PC-3 (cell line): ENCODE measurements at regions not wholly inside any gene's neighbourhood (a gene's known extent, or its start where the extent isn't known, plus 50 kb on each side); places are given as distances from the start of the nearest gene placed in this dataset.
A peak's percentile ranks its signal among the peaks of the same experiment; 100 is the strongest.

Experiments
- ATAC-seq: fragments of 200-7000 bp; cut with Tn5 transposase; 2 replicates; pipeline ENCODE4 v1.9.1; 2020; ENCODE audit warnings: mild to moderate bottlenecking, moderate library complexity
- BruUV-seq: library from RNA; stranded (reverse); fragments of 400-500 nt; replicated peaks from 2 replicates; lab custom pipeline; 2021; lab: Mats Ljungman, UMichigan
- CTCF ChIA-PET: fragments of 300-600 bp; sonication (Branson Sonifier 250); formaldehyde crosslinking; loops from one replicate; lab custom pipeline; 2022; ENCODE audit warnings: antibody characterized with exemption; lab: Charles Lee
- POLR2A ChIA-PET: fragments of 300-600 bp; sonication (Branson Sonifier 250); formaldehyde crosslinking; loops from one replicate; lab custom pipeline; 2022; ENCODE audit warnings: antibody characterized with exemption; ENCODE audit not compliant: unreplicated experiment; lab: Charles Lee
- DNase-seq: peaks from one replicate; pipeline ENCODE4 v3.0.0-alpha.2; 2015
- H2AFZ ChIP-seq: fragments of 300-600 bp; sonication (generic); 2 replicates; pipeline ENCODE4 v1.6.0; 2016; ENCODE audit warnings: antibody characterized with exemption, low read length
- H3F3A ChIP-seq: fragments of 300-600 bp; sonication (generic); one replicate; pipeline ENCODE4 v1.6.0; 2017; ENCODE audit warnings: antibody characterized with exemption, low read length, control low read depth, mild to moderate bottlenecking; ENCODE audit not compliant: unreplicated experiment
- H3K27ac ChIP-seq: fragments of 300-600 bp; sonication (generic); 2 replicates; pipeline ENCODE4 v1.5.1; 2016; ENCODE audit warnings: mild to moderate bottlenecking, low read length
- H3K27me3 ChIP-seq: fragments of 300-600 bp; sonication (generic); 2 replicates; pipeline ENCODE4 v1.6.1; 2016; ENCODE audit warnings: low read length, mixed read lengths
- H3K36me3 ChIP-seq: fragments of 300-600 bp; sonication (generic); 2 replicates; pipeline ENCODE4 v1.6.1; 2016; ENCODE audit warnings: low read depth, mixed run types, low read length, mixed read lengths
- H3K4me1 ChIP-seq: fragments of 300-600 bp; sonication (generic); 2 replicates; pipeline ENCODE4 v1.5.1; 2016; ENCODE audit warnings: low read length; ENCODE audit not compliant: insufficient read depth
- H3K4me2 ChIP-seq: fragments of 300-600 bp; sonication (generic); 2 replicates; pipeline ENCODE4 v1.6.0; 2016; ENCODE audit warnings: low read length
- H3K4me3 ChIP-seq: fragments of 300-600 bp; sonication (generic); 2 replicates; pipeline ENCODE4 v1.5.1; 2016; ENCODE audit warnings: mild to moderate bottlenecking, low read length, mixed read lengths
- H3K79me2 ChIP-seq: fragments of 300-600 bp; sonication (generic); 2 replicates; pipeline ENCODE4 v1.6.1; 2017; ENCODE audit warnings: low read length, mixed read lengths
- H3K9ac ChIP-seq: fragments of 300-600 bp; sonication (generic); 2 replicates; pipeline ENCODE4 v1.6.0; 2016; ENCODE audit warnings: mild to moderate bottlenecking, low read length
- H3K9me2 ChIP-seq: fragments of 300-600 bp; sonication (generic); replicated peaks from 2 replicates; pipeline ENCODE4 v1.6.1; 2016; ENCODE audit warnings: mixed run types, low read length, mixed read lengths
- H3K9me3 ChIP-seq: fragments of 300-600 bp; sonication (generic); 2 replicates; pipeline ENCODE4 v1.6.1; 2016; ENCODE audit warnings: low read length, mixed read lengths
- H4K20me1 ChIP-seq: fragments of 300-600 bp; sonication (generic); 2 replicates; pipeline ENCODE4 v1.6.1; 2016; ENCODE audit warnings: low read length, mixed read lengths
- EZH2 ChIP-seq: fragments of 300-600 bp; sonication (generic); IDR thresholded peaks from one replicate; pipeline ENCODE4 v1.6.1; 2017; ENCODE audit warnings: antibody characterized with exemption, mild to moderate bottlenecking, low read length; ENCODE audit not compliant: unreplicated experiment
- EZH2phosphoT487 ChIP-seq: fragments of 300-600 bp; sonication (generic); IDR thresholded peaks from 2 replicates; pipeline ENCODE4 v1.6.1; 2018; ENCODE audit warnings: mild to moderate bottlenecking, antibody characterized with exemption, low read length, borderline replicate concordance
- intact Hi-C: fragments of 100-400 bp; cut with micrococcal nuclease; formaldehyde crosslinking; loops from 2 replicates; pipeline ENCODE4 v1.9.0; 2023
- TF ChIP-seq, protein P1 (sequence below): fragments of 300-600 bp; sonication (generic); conservative IDR thresholded peaks from 2 replicates; pipeline ENCODE4 v1.5.1; 2017; ENCODE audit warnings: antibody characterized with exemption, low read depth, mild to moderate bottlenecking, low read length

DNA sequence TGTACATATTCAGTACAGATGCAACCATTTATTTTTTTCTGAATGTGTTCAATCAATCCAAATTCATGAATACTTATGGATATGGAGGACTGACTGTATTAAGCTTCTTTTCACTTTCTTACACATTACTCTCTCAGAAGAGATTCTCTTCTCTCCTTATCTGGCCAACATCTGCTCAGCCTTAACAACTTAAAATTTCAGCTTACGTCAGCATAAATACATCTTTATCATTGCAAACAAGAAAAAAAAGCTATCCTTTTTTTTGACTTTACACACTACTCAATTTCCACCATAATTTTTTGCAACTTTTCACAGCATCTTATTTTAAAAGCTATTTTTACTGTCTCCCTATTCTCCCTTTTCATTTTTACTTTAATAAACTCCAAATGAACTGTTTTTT, 80.9 kb upstream of the POT1 start:
- Histone ChIP-seq H3K9me2 (no peaks in the 10 kb centered on the region), H3K9ac (no peak overlapping the region), H3K9me3 (no peaks in the 10 kb centered on the region), H3F3A (no peaks in the 10 kb centered on the region), H3K27ac (no peak overlapping the region), H3K27me3 (peaks cover 3% of the 10 kb centered on the region; the same call in 1 of the 2 replicates), H3K4me2 (no peak overlapping the region), H3K36me3 (no peaks in the 10 kb centered on the region), H2AFZ (no peak overlapping the region), H3K4me1 (no peaks in the 10 kb centered on the region), H4K20me1 (no peaks in the 10 kb centered on the region), H3K4me3 (no peak overlapping the region), H3K79me2 (no peaks in the 10 kb centered on the region)
- DNase-seq (no peak), ATAC-seq (no peak)
- intact Hi-C loops = no loop called here
- ChIA-PET CTCF (no interaction called here), POLR2A (no interaction called here)
- no TSS peak for BruUV-seq
- TF ChIP-seq, protein P1, sequence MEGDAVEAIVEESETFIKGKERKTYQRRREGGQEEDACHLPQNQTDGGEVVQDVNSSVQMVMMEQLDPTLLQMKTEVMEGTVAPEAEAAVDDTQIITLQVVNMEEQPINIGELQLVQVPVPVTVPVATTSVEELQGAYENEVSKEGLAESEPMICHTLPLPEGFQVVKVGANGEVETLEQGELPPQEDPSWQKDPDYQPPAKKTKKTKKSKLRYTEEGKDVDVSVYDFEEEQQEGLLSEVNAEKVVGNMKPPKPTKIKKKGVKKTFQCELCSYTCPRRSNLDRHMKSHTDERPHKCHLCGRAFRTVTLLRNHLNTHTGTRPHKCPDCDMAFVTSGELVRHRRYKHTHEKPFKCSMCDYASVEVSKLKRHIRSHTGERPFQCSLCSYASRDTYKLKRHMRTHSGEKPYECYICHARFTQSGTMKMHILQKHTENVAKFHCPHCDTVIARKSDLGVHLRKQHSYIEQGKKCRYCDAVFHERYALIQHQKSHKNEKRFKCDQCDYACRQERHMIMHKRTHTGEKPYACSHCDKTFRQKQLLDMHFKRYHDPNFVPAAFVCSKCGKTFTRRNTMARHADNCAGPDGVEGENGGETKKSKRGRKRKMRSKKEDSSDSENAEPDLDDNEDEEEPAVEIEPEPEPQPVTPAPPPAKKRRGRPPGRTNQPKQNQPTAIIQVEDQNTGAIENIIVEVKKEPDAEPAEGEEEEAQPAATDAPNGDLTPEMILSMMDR = no peak
- TF ChIP-seq EZH2 (no peak), EZH2phosphoT487 (no peak)

DNA sequence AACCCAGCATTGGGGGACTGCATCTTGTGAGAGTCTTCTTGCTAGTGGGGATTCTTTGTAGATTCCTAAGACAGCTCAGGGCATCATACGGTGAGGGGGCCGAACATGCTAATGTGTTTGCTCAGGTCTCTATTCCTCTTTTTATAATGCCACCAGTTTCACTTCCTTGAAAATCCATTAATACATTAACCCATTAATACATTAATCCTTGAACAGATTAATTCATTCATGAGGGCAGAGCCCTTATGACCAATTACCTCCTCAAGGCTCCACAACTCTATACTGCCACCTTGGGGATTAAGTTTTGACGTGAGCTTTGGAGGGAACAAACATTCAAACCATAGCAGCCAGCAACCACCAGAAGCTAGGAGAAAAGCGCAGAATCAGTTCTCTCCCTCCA, 67.2 kb upstream of the POT1 start:
- Histone ChIP-seq H3K4me3 (no peak overlapping the region), H3F3A (no peaks in the 10 kb centered on the region), H4K20me1 (no peaks in the 10 kb centered on the region), H3K27ac (no peak overlapping the region), H3K27me3 (no peaks in the 10 kb centered on the region), H2AFZ (no peak overlapping the region), H3K79me2 (no peaks in the 10 kb centered on the region), H3K36me3 (no peaks in the 10 kb centered on the region), H3K4me1 (peaks cover 14% of the 10 kb centered on the region), H3K9me3 (no peaks in the 10 kb centered on the region), H3K9me2 (no peaks in the 10 kb centered on the region), H3K4me2 (no peak overlapping the region), H3K9ac (no peak overlapping the region)
- no TSS peak for BruUV-seq
- ChIA-PET POLR2A (interaction anchor here (0.6 kb wide), 2 partner anchors 10 to 1322 kb away, joined by 3 read pairs; no protein-coding TSS in a partner anchor), CTCF (no interaction called here)
- peak; percentile 55 for DNase-seq
- intact Hi-C loops = loop anchor here (5.0 kb wide), 1 partner anchor 134 kb away; no protein-coding TSS in a partner anchor
- no peak for TF ChIP-seq EZH2
- TF ChIP-seq, protein P1 = peak; percentile 45; the same call in 1 of the 2 replicates
- ATAC-seq = peak; percentile 53; the same call in 1 of the 2 replicates

DNA sequence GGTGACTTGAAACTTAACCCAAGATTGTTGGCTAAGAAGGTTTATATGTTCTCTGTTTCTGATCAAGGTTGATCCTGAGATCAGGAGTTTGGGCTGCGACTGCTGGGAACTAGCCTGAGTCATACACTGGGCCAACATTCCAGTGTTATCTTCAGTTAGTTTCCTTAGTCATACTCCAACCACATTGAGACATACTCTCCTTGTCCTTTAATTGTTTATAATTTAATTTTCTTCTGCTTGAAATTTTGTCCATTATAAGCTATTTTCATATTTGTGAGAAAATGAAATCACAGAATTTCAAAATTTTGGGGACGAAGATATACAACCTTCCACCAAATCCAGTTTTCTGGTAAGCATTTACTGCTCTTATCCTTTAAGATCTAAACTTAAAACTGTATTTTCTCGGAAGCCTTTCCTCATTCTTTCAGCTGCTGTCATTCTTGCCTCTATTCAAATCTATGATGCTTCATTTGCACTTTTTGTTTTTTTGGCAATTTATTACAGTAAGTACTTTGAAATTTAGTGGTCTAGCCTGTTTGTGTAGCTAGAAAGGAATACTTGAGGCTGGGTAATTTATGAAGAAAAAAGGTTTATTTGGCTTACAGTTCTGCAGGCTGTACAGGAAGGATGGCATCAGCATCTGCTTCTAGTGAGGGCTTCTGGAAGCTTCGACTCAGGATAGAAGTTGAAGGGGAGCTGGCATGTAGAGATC, 63.4 kb upstream of the POT1 start:
- Histone ChIP-seq H2AFZ (no peak overlapping the region), H3K9ac (no peak overlapping the region)

More for the DNA sequence above, 63.4 kb upstream of the POT1 start:
- ATAC-seq (peak; percentile 99), DNase-seq (peak; percentile 77)
- Histone ChIP-seq H3K9me2 (no peaks in the 10 kb centered on the region), H3K36me3 (no peaks in the 10 kb centered on the region), H3K4me3 (peak overlapping the region; percentile 20; the same call in 1 of the 2 replicates), H3K9me3 (no peaks in the 10 kb centered on the region), H3K4me2 (peak overlapping the region; percentile 55), H3F3A (no peaks in the 10 kb centered on the region), H3K27me3 (no peaks in the 10 kb centered on the region), H3K79me2 (no peaks in the 10 kb centered on the region), H3K27ac (peak overlapping the region; percentile 52), H4K20me1 (no peaks in the 10 kb centered on the region), H3K4me1 (peaks cover 14% of the 10 kb centered on the region)
- no TSS peak for BruUV-seq
- CTCF ChIA-PET = no interaction called here
- TF ChIP-seq, protein P1 = no peak
- TF ChIP-seq EZH2phosphoT487 (no peak), EZH2 (no peak)
- intact Hi-C loops = no loop called here
- POLR2A ChIA-PET = no interaction called here
